ENCODE measurements at regions not wholly inside any gene's neighbourhood (a gene's known extent, or its start where the extent isn't known, plus 50 kb on each side); places are given as distances from the start of the nearest gene placed in this dataset.
"Not testable (repeated sequence)": the region's sequence is repeated elsewhere in the genome, so short reads cannot be mapped to it uniquely, and the experiment has no call there.

GRCh38 chr2:123518367-123518766 is 506.7 kb upstream of the CNTNAP5 start:
- Histone ChIP-seq H3K4me1 (ENCODE audit: insufficient read depth, low read length) (no peaks in the 10 kb centered on the region), H3K27me3 (ENCODE audit: control insufficient read depth in 1 of 2, insufficient read depth in 2 of 2, low read length in 2 of 2) (no peaks in the 10 kb centered on the region), H3K36me3 (ENCODE audit: insufficient read depth, low read length) (no peaks in the 10 kb centered on the region), H3K4me3 (ENCODE audit: low read length) (no peak overlapping the region), H3K27ac (ENCODE audit: low read depth in 1 of 2, low read length in 2 of 2) (no peak overlapping the region), H3K9me3 (ENCODE audit: control insufficient read depth in 1 of 2, insufficient read depth in 1 of 2, low read length in 2 of 2) (no peaks in the 10 kb centered on the region)
- no peaks in the 10 kb centered on the region for H3K36me3 Mint-ChIP-seq (ENCODE audit: low read depth)
- no peak overlapping the region for H3K27ac Mint-ChIP-seq
- no peak for ATAC-seq (ENCODE audit: poor library complexity)
- TF ChIP-seq CTCF (IDR thresholded peaks at IDR 0.05), result no peak
- no peaks in the 10 kb centered on the region for H3K4me1 Mint-ChIP-seq (ENCODE audit: low read depth)
- no peaks in the 10 kb centered on the region for H3K27me3 Mint-ChIP-seq
- DNase-seq, result no peak
- POLR2A ChIA-PET, result no interaction called here
- H3K9me3 Mint-ChIP-seq, result peaks cover 8% of the 10 kb centered on the region
- intact Hi-C loops (cut with DNase I, micrococcal nuclease), result no loop called here
- CTCF ChIA-PET, result no interaction called here
- H3K4me3 Mint-ChIP-seq, result no peak overlapping the region

GRCh38 chr2:123521854-123522253 is 503.2 kb upstream of the CNTNAP5 start:
- ATAC-seq (ENCODE audit: poor library complexity) (no peak), DNase-seq (no peak)
- H3K27ac Mint-ChIP-seq, result no peak overlapping the region
- Histone ChIP-seq H3K4me3 (ENCODE audit: low read length) (no peak overlapping the region), H3K9me3 (ENCODE audit: control insufficient read depth in 1 of 2, insufficient read depth in 1 of 2, low read length in 2 of 2) (peaks cover 0 to 5% of the 10 kb centered on the region in 2 experiments), H3K27ac (ENCODE audit: low read depth in 1 of 2, low read length in 2 of 2) (no peak overlapping the region), H3K36me3 (ENCODE audit: insufficient read depth, low read length) (no peaks in the 10 kb centered on the region), H3K4me1 (ENCODE audit: insufficient read depth, low read length) (no peaks in the 10 kb centered on the region), H3K27me3 (ENCODE audit: control insufficient read depth in 1 of 2, insufficient read depth in 2 of 2, low read length in 2 of 2) (no peaks in the 10 kb centered on the region)
- H3K27me3 Mint-ChIP-seq, result no peaks in the 10 kb centered on the region
- ChIA-PET POLR2A (no interaction called here), CTCF (no interaction called here)
- peaks cover 15% of the 10 kb centered on the region for H3K9me3 Mint-ChIP-seq
- no peak for TF ChIP-seq CTCF (IDR thresholded peaks at IDR 0.05)
- no peaks in the 10 kb centered on the region for H3K4me1 Mint-ChIP-seq (ENCODE audit: low read depth)
- no peaks in the 10 kb centered on the region for H3K36me3 Mint-ChIP-seq (ENCODE audit: low read depth)
- intact Hi-C loops (cut with DNase I, micrococcal nuclease), result no loop called here
- no peak overlapping the region for H3K4me3 Mint-ChIP-seq

GRCh38 chr2:123522498-123522897 is 502.6 kb upstream of the CNTNAP5 start:
- ATAC-seq (ENCODE audit: poor library complexity); H3K4me1 Mint-ChIP-seq (ENCODE audit: low read depth); H3K36me3 ChIP-seq (ENCODE audit: insufficient read depth, low read length); H3K27ac ChIP-seq (ENCODE audit: low read depth in 1 of 2, low read length in 2 of 2); H3K4me3 Mint-ChIP-seq; H3K9me3 ChIP-seq (ENCODE audit: control insufficient read depth in 1 of 2, insufficient read depth in 1 of 2, low read length in 2 of 2); H3K27me3 ChIP-seq (ENCODE audit: control insufficient read depth in 1 of 2, insufficient read depth in 2 of 2, low read length in 2 of 2); H3K4me1 ChIP-seq (ENCODE audit: insufficient read depth, low read length); H3K36me3 Mint-ChIP-seq (ENCODE audit: low read depth); CTCF ChIA-PET; H3K27ac Mint-ChIP-seq; DNase-seq; POLR2A ChIA-PET; intact Hi-C loops (cut with DNase I, micrococcal nuclease); H3K4me3 ChIP-seq (ENCODE audit: low read length); H3K27me3 Mint-ChIP-seq: not testable (repeated sequence)
- peaks cover 15% of the 10 kb centered on the region for H3K9me3 Mint-ChIP-seq

GRCh38 chr2:123528996-123529707 is 495.9 kb upstream of the CNTNAP5 start:
- POLR2A ChIA-PET, result no interaction called here
- no peak for TF ChIP-seq CTCF (IDR thresholded peaks at IDR 0.05)
- H3K27me3 ChIP-seq (ENCODE audit: control insufficient read depth in 1 of 2, insufficient read depth in 2 of 2, low read length in 2 of 2), result no peaks in the 10 kb centered on the region
- H3K36me3 ChIP-seq (ENCODE audit: insufficient read depth, low read length), result no peaks in the 10 kb centered on the region
- no peak overlapping the region for H3K4me3 Mint-ChIP-seq
- H3K27ac ChIP-seq (ENCODE audit: low read depth in 1 of 2, low read length in 2 of 2), result no peak overlapping the region
- DNase-seq (no peak), ATAC-seq (ENCODE audit: poor library complexity) (no peak)
- CTCF ChIA-PET, result no interaction called here
- H3K27ac Mint-ChIP-seq, result no peak overlapping the region
- no peaks in the 10 kb centered on the region for H3K27me3 Mint-ChIP-seq
- peaks cover 5% of the 10 kb centered on the region in 2 experiments for H3K9me3 ChIP-seq (ENCODE audit: control insufficient read depth in 1 of 2, insufficient read depth in 1 of 2, low read length in 2 of 2)
- intact Hi-C loops (cut with DNase I, micrococcal nuclease), result no loop called here
- no peaks in the 10 kb centered on the region for H3K36me3 Mint-ChIP-seq (ENCODE audit: low read depth)
- H3K4me1 ChIP-seq (ENCODE audit: insufficient read depth, low read length), result no peaks in the 10 kb centered on the region
- peaks cover 18% of the 10 kb centered on the region for H3K9me3 Mint-ChIP-seq
- no peak overlapping the region for H3K4me3 ChIP-seq (ENCODE audit: low read length)
- H3K4me1 Mint-ChIP-seq (ENCODE audit: low read depth), result no peaks in the 10 kb centered on the region
